ENCODE measurements at regions not wholly inside any gene's neighbourhood (a gene's known extent, or its start where the extent isn't known, plus 50 kb on each side); places are given as distances from the start of the nearest gene placed in this dataset.

DNA sequence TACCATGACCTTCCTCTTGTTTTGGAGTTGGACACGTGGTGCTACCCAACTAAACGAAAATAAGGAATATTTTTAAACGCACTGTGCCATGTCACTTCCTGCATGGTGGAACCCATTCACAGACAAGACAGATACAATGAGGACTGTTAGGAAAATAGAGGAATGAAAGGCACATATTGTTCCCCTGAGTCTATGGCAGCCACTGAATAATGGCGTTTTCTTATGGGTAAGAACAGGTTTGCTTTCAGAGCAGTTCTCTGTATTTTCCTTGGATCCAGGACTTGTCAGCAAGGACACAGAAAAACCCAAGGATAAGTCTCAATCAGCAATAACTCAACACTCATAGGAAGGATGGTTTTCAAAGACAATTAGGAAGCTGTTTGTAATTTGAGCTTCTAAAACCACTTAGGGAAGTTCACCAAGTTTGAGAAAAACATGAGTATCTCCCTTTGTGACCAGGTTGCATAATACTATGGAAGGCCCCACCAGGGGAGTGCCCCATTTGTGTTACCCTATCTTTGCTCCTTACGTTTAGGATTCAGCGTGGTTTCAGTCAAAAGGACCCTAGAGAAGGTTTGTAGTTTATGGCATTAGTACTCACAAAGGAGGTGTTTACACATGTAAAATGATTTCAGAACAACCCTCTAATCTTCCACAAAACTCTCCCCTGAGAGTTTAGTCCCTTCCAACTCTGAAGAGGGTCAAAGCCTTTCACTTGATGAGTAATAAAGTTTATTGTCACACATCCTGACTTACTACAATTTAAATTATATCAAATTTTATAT is 487.2 kb upstream of the ATP11B start:
- TF ChIP-seq, protein P1, sequence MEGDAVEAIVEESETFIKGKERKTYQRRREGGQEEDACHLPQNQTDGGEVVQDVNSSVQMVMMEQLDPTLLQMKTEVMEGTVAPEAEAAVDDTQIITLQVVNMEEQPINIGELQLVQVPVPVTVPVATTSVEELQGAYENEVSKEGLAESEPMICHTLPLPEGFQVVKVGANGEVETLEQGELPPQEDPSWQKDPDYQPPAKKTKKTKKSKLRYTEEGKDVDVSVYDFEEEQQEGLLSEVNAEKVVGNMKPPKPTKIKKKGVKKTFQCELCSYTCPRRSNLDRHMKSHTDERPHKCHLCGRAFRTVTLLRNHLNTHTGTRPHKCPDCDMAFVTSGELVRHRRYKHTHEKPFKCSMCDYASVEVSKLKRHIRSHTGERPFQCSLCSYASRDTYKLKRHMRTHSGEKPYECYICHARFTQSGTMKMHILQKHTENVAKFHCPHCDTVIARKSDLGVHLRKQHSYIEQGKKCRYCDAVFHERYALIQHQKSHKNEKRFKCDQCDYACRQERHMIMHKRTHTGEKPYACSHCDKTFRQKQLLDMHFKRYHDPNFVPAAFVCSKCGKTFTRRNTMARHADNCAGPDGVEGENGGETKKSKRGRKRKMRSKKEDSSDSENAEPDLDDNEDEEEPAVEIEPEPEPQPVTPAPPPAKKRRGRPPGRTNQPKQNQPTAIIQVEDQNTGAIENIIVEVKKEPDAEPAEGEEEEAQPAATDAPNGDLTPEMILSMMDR (IDR thresholded peaks at IDR 0.05), result no peak
- TF ChIP-seq POLR2A (IDR thresholded peaks at IDR 0.05), result no peak

Data from body of pancreas (tissue), 4 donors.